ENCODE measurements at regions not wholly inside any gene's neighbourhood (a gene's known extent, or its start where the extent isn't known, plus 50 kb on each side); places are given as distances from the start of the nearest gene placed in this dataset.

DNA sequence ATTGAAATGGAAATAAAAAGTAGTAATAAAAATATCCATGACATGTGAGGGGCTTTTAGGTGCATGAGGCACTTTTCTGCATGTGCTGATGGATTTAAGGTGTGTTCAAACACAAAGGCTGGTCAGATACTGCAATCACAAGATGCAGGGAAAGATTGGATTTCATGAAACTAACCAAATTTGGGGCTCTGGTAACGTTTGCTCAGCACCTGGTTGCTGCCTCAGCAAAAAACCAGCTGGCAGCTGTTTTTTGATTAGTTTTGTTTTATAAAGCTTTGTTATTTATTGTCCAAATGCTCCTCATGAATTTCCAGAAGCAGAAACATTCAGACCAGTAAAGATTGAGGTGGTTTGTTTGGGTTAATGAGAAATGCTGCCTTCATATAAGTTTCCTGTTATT is 195.7 kb upstream of the NRG3 start:
- TF ChIP-seq, protein P1, sequence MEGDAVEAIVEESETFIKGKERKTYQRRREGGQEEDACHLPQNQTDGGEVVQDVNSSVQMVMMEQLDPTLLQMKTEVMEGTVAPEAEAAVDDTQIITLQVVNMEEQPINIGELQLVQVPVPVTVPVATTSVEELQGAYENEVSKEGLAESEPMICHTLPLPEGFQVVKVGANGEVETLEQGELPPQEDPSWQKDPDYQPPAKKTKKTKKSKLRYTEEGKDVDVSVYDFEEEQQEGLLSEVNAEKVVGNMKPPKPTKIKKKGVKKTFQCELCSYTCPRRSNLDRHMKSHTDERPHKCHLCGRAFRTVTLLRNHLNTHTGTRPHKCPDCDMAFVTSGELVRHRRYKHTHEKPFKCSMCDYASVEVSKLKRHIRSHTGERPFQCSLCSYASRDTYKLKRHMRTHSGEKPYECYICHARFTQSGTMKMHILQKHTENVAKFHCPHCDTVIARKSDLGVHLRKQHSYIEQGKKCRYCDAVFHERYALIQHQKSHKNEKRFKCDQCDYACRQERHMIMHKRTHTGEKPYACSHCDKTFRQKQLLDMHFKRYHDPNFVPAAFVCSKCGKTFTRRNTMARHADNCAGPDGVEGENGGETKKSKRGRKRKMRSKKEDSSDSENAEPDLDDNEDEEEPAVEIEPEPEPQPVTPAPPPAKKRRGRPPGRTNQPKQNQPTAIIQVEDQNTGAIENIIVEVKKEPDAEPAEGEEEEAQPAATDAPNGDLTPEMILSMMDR (IDR thresholded peaks at IDR 0.05) = no peak
- TF ChIP-seq POLR2A (IDR thresholded peaks at IDR 0.05) = no peak
